ENCODE measurements at regions not wholly inside any gene's neighbourhood (a gene's known extent, or its start where the extent isn't known, plus 50 kb on each side); places are given as distances from the start of the nearest gene placed in this dataset.

GRCh38 chrX:40827331-40827730 is 92.0 kb upstream of the MED14 start:
- TF ChIP-seq CTCF (IDR thresholded peaks at IDR 0.05) (no peak), POLR2A (IDR thresholded peaks at IDR 0.05) (no peak), POLR2AphosphoS5 (IDR thresholded peaks at IDR 0.05) (no peak), EP300 (IDR thresholded peaks at IDR 0.05) (no peak)
